ENCODE measurements at regions not wholly inside any gene's neighbourhood (a gene's known extent, or its start where the extent isn't known, plus 50 kb on each side); places are given as distances from the start of the nearest gene placed in this dataset.

DNA sequence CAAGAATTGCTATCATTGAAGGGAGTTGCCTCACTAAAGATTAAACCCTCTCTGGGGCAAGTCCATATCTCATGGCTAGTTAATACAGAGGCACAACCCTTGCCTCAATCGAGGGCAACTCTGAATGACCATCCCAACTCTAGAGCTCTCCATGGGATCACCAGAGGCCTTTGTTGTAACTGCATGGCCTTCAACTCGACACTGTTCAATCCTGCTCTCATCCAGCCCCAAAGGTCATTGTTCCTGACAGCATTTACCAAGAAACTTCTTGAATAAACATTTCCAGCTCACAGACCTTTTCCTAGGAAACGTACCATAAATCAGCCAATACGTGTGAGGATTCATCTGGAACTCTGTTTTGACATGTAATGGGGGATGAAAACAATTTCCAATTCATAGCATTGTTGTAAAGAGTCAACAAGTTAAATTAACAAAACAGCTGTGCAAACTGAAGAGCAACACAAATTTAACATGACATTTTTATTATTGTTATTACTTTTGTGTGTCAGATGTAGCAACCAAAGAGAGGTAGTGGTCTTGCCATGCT is 452.7 kb downstream of the SUCLA2 start:
- H3K4me3 ChIP-seq, result no peak overlapping the region
- no peak overlapping the region for H2AFZ ChIP-seq
- H3K27ac ChIP-seq, result no peak overlapping the region
- H3K4me1 ChIP-seq (ENCODE audit: insufficient read depth), result no peaks in the 10 kb centered on the region
- WGBS, 2 experiments (ENCODE audit: low coverage in 1 of 2, low lambda C conversion rate in 2 of 2, missing lambda C conversion rate in 2 of 2), result 70 to 78% methylated on average over 4 of the region's 4 CpGs
- in situ Hi-C loops (cut with MboI), result no loop called here
- TF ChIP-seq EZH2phosphoT487 (IDR thresholded peaks at IDR 0.05; ENCODE audit: insufficient read depth, low read depth) (no peak), EZH2 (IDR thresholded peaks at IDR 0.05; ENCODE audit: insufficient read depth, poor library complexity, severe bottlenecking) (no peak)
- no peak overlapping the region for H3K4me2 ChIP-seq (ENCODE audit: unreplicated experiment)
- no peaks in the 10 kb centered on the region for H3K9me2 ChIP-seq (ENCODE audit: insufficient read depth)
- no peaks in the 10 kb centered on the region; the same call in 1 of the 2 replicates for H4K20me1 ChIP-seq (ENCODE audit: insufficient read depth)
- no peak for DNase-seq
- no peaks in the 10 kb centered on the region for H3F3A ChIP-seq (ENCODE audit: insufficient read depth)
- no peaks in the 10 kb centered on the region for H3K36me3 ChIP-seq (ENCODE audit: low read depth)
- H3K79me2 ChIP-seq (ENCODE audit: insufficient read depth), result no peaks in the 10 kb centered on the region
- H3K9ac ChIP-seq, result no peak overlapping the region
- peaks cover 9% of the 10 kb centered on the region; the same call in 1 of the 2 replicates for H3K27me3 ChIP-seq (replicated peaks; ENCODE audit: insufficient read depth)
- no peaks in the 10 kb centered on the region for H3K9me3 ChIP-seq (ENCODE audit: low read depth)

DNA sequence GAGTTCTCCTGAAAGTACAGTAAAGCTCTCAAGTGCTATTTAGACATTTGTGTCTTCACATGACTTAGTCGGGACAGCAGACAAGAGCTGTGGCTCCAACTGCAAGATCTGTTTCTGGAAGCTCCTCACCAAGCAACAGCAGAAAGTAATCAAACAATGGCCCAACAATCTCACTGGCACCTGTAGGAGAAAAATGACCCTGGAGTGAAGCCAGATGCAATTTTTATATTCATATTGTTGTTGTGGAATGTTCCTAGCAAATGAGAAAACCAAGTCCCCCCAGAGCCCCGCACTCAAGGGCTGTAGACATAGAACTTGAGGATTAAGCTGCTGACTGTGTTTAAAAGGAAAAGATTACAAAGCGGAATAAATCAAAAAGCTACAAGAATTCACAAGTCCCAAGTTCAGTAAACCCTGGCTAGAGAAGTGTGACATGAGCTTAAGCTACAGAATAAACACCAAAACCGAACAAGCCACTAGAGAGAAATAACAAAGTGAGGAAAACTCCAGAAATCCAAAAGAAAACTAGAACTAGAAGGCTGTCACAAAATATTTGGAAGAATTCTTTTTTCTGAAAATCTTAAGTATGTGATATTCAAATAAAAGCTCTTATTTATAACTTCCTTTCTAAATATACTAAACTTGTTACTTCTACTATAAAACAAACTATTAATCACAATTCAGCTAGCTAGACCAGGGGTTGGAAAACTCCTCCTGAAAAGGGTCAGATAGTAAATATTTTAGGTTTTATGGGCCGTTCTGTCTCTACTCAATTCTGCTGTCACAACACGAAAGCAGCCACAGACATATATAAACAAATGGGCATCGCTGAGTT is 454.5 kb downstream of the SUCLA2 start:
- no peaks in the 10 kb centered on the region for H3K9me2 ChIP-seq (ENCODE audit: insufficient read depth)
- 45 to 47% methylated on average over 7 of the region's 7 CpGs for WGBS, 2 experiments (ENCODE audit: low coverage in 1 of 2, low lambda C conversion rate in 2 of 2, missing lambda C conversion rate in 2 of 2)
- H3F3A ChIP-seq (ENCODE audit: insufficient read depth), result no peaks in the 10 kb centered on the region
- H3K9me3 ChIP-seq (ENCODE audit: low read depth), result no peaks in the 10 kb centered on the region
- H4K20me1 ChIP-seq (ENCODE audit: insufficient read depth), result no peaks in the 10 kb centered on the region; the same call in 1 of the 2 replicates
- peaks cover 9% of the 10 kb centered on the region; the same call in 1 of the 2 replicates for H3K27me3 ChIP-seq (replicated peaks; ENCODE audit: insufficient read depth)
- H3K36me3 ChIP-seq (ENCODE audit: low read depth), result no peaks in the 10 kb centered on the region
- H3K9ac ChIP-seq, result no peak overlapping the region
- DNase-seq, result no peak
- no peak overlapping the region for H3K4me2 ChIP-seq (ENCODE audit: unreplicated experiment)
- in situ Hi-C loops (cut with MboI), result no loop called here
- H3K79me2 ChIP-seq (ENCODE audit: insufficient read depth), result no peaks in the 10 kb centered on the region
- no peak overlapping the region for H2AFZ ChIP-seq
- H3K27ac ChIP-seq, result no peak overlapping the region
- no peak for TF ChIP-seq EZH2 (IDR thresholded peaks at IDR 0.05; ENCODE audit: insufficient read depth, poor library complexity, severe bottlenecking)
- TF ChIP-seq EZH2phosphoT487 (IDR thresholded peaks at IDR 0.05; ENCODE audit: insufficient read depth, low read depth), result no peak
- no peak overlapping the region for H3K4me3 ChIP-seq
- no peaks in the 10 kb centered on the region for H3K4me1 ChIP-seq (ENCODE audit: insufficient read depth)

GRCh38 chr13:47545201-47546024 is 455.7 kb downstream of the SUCLA2 start:
- in situ Hi-C loops (cut with MboI), result no loop called here
- Histone ChIP-seq H3K27ac (no peak overlapping the region), H3F3A (ENCODE audit: insufficient read depth) (no peaks in the 10 kb centered on the region), H4K20me1 (ENCODE audit: insufficient read depth) (no peaks in the 10 kb centered on the region; the same call in 1 of the 2 replicates), H3K9me3 (ENCODE audit: low read depth) (no peaks in the 10 kb centered on the region), H3K36me3 (ENCODE audit: low read depth) (no peaks in the 10 kb centered on the region), H2AFZ (no peak overlapping the region), H3K79me2 (ENCODE audit: insufficient read depth) (no peaks in the 10 kb centered on the region), H3K9me2 (ENCODE audit: insufficient read depth) (no peaks in the 10 kb centered on the region), H3K4me2 (ENCODE audit: unreplicated experiment) (no peak overlapping the region), H3K4me1 (ENCODE audit: insufficient read depth) (no peaks in the 10 kb centered on the region), H3K9ac (no peak overlapping the region), H3K27me3 (replicated peaks; ENCODE audit: insufficient read depth) (peaks cover 9% of the 10 kb centered on the region; the same call in 1 of the 2 replicates), H3K4me3 (no peak overlapping the region)
- TF ChIP-seq EZH2phosphoT487 (IDR thresholded peaks at IDR 0.05; ENCODE audit: insufficient read depth, low read depth), result no peak
- peak; percentile 46 for DNase-seq
- WGBS, 2 experiments (ENCODE audit: low coverage in 1 of 2, low lambda C conversion rate in 2 of 2, missing lambda C conversion rate in 2 of 2), result 21 to 25% methylated on average over 5 of the region's 5 CpGs

- no peak for DNase-seq
- Histone ChIP-seq H3K4me3 (no peak overlapping the region), H4K20me1 (ENCODE audit: insufficient read depth) (no peaks in the 10 kb centered on the region; the same call in 1 of the 2 replicates), H3K9ac (no peak overlapping the region), H3K4me1 (ENCODE audit: insufficient read depth) (no peaks in the 10 kb centered on the region), H3K79me2 (ENCODE audit: insufficient read depth) (no peaks in the 10 kb centered on the region), H3K36me3 (ENCODE audit: low read depth) (no peaks in the 10 kb centered on the region), H3F3A (ENCODE audit: insufficient read depth) (no peaks in the 10 kb centered on the region), H2AFZ (no peak overlapping the region), H3K9me2 (ENCODE audit: insufficient read depth) (no peaks in the 10 kb centered on the region), H3K4me2 (ENCODE audit: unreplicated experiment) (no peak overlapping the region), H3K9me3 (ENCODE audit: low read depth) (no peaks in the 10 kb centered on the region), H3K27ac (no peak overlapping the region), H3K27me3 (replicated peaks; ENCODE audit: insufficient read depth) (peaks cover 8% of the 10 kb centered on the region; the same call in 1 of the 2 replicates)
- no peak for TF ChIP-seq EZH2phosphoT487 (IDR thresholded peaks at IDR 0.05; ENCODE audit: insufficient read depth, low read depth)
- no peak for TF ChIP-seq EZH2 (IDR thresholded peaks at IDR 0.05; ENCODE audit: insufficient read depth, poor library complexity, severe bottlenecking)
- in situ Hi-C loops (cut with MboI), result no loop called here
- 90 to 94% methylated on average over 2 of the region's 2 CpGs for WGBS, 2 experiments (ENCODE audit: low coverage in 1 of 2, low lambda C conversion rate in 2 of 2, missing lambda C conversion rate in 2 of 2)
Measured at GRCh38 chr13:47539317-47539716, 461.8 kb downstream of the SUCLA2 start.
